GM12878 (cell line): ENCODE measurements at regions not wholly inside any gene's neighbourhood (a gene's known extent, or its start where the extent isn't known, plus 50 kb on each side); places are given as distances from the start of the nearest gene placed in this dataset.

Source experiments
- MXI1 ChIP-seq: fragments of 150-350 bp; IDR thresholded peaks from 2 replicates; pipeline ENCODE4 v1.6.1; 2011; ENCODE audit warnings: low read depth, mild to moderate bottlenecking, inconsistent platforms, low read length, improper control_type of control experiment
- SMC3 ChIP-seq: IDR thresholded peaks from 2 replicates; pipeline ENCODE4 v1.6.1; 2011; ENCODE audit warnings: low read length, improper control_type of control experiment, borderline replicate concordance

- TF ChIP-seq MXI1 (no peak), SMC3 (no peak)
Measured at GRCh38 chr4:24073948-24074347, 184.1 kb upstream of the PPARGC1A start.
